Skeletal muscle tissue (tissue), 3 donors: ENCODE measurements at regions not wholly inside any gene's neighbourhood (a gene's known extent, or its start where the extent isn't known, plus 50 kb on each side); places are given as distances from the start of the nearest gene placed in this dataset.
"Not testable (repeated sequence)": the region's sequence is repeated elsewhere in the genome, so short reads cannot be mapped to it uniquely, and the experiment has no call there.

Experiments
- H3K27ac ChIP-seq: one replicate; pipeline ENCODE4 v1.7.0; 2013; ENCODE audit warnings: mild to moderate bottlenecking, low read depth, low read length, inconsistent platforms
- H3K27me3 ChIP-seq, 3 donors: one replicate each; pipeline ENCODE4 v1.7.0; 2013; ENCODE audit warnings: low read length in 3 of 3; ENCODE audit not compliant: control insufficient read depth in 3 of 3, insufficient read depth in 3 of 3
- H3K36me3 ChIP-seq, 3 donors: one replicate each; pipeline ENCODE4 v1.7.0; 2013; ENCODE audit warnings: low read length in 3 of 3; ENCODE audit not compliant: control insufficient read depth in 3 of 3, insufficient read depth in 3 of 3
- H3K4me1 ChIP-seq, 3 donors: one replicate each; pipeline ENCODE4 v1.7.0; 2013; ENCODE audit warnings: low read length in 3 of 3, mild to moderate bottlenecking in 3 of 3; ENCODE audit not compliant: control insufficient read depth in 3 of 3, insufficient read depth in 3 of 3
- H3K4me3 ChIP-seq, 3 donors: one replicate each; pipeline ENCODE4 v1.7.0; 2013; ENCODE audit warnings: low read length in 3 of 3
- H3K9ac ChIP-seq, 3 donors: one replicate each; pipeline ENCODE4 v1.7.0; 2013; ENCODE audit warnings: low read length in 3 of 3, mild to moderate bottlenecking in 3 of 3, moderate library complexity in 2 of 3, low read depth in 1 of 3
- H3K9me3 ChIP-seq, 3 donors: one replicate each; pipeline ENCODE4 v1.7.0; 2013; ENCODE audit warnings: low read length in 3 of 3; ENCODE audit not compliant: control insufficient read depth in 3 of 3
- donor health status: Osteomylitis.

DNA sequence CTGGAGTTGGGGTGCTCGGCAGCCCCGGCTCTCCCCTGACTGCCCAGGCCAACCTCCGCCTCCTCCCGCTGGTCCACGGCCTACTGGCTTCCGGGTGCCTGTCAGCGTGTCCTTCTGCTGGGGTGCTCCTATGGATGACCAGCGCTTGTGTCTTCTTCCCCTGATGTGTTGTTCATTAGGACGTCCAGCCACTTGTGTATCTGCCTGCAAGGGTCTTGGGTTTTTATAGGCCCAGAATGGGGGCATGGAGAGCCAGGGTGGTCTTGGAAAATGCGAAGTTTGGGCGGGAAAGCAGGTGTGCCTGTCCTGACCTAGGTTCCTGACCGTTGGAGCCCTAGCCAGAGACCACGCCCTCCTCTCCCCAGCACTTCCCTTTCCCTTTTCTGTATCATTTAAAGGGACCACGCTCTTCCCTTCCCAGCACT is 139.8 kb downstream of the SLITRK5 start:
- no peaks in the 10 kb centered on the region for H3K4me1 ChIP-seq

DNA sequence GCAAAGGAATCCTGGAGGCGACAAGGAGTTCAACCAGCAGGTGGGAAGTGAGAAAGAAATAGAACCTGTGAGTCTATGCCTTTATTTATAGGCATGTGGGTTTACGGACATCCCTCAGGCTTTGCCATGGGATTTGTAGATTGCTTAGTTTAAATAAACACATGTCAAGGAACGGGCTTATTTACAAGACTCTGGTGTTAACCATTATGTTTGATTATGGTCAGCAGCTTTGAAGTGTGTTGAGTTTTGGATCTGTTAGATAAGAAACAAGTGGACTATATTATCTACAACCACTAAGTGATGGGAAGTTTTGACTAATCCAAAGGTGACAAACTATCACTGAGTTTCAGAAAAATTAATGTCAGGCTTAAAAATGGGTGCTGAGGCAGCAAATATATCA is 143.2 kb downstream of the SLITRK5 start:
- Histone ChIP-seq H3K9me3 (no peaks in the 10 kb centered on the region), H3K4me3 (no peak overlapping the region), H3K4me1 (no peaks in the 10 kb centered on the region), H3K27ac (no peak overlapping the region), H3K27me3 (no peaks in the 10 kb centered on the region), H3K9ac (no peak overlapping the region), H3K36me3 (no peaks in the 10 kb centered on the region)

More for the DNA sequence above, 139.8 kb downstream of the SLITRK5 start:
- Histone ChIP-seq H3K9me3 (no peaks in the 10 kb centered on the region), H3K9ac (no peak overlapping the region), H3K4me3 (no peak overlapping the region), H3K27ac (no peak overlapping the region), H3K27me3 (no peaks in the 10 kb centered on the region), H3K36me3 (no peaks in the 10 kb centered on the region)

DNA sequence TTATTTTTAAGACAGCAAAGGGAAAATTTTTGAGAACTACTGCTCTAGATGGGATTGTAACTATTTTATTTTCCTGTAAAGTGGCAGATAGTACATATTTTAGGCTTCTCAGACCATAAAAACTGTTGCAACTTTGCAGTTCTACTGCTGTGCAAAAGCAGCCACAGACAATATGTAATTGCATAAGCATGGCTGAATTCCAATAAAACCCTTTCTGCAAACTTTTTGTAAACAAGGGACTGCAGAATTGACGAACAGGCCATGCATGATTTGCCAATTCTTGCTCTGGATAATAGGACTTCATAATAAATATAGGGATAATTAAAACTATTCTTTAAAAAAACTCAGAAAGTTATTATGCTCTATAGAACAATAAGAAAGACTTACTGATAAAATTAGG is 149.1 kb downstream of the SLITRK5 start:
- H3K27me3 ChIP-seq = no peaks in the 10 kb centered on the region
- no peaks in the 10 kb centered on the region for H3K36me3 ChIP-seq
- H3K9ac ChIP-seq = no peak overlapping the region
- H3K4me1 ChIP-seq = no peaks in the 10 kb centered on the region
- no peak overlapping the region for H3K27ac ChIP-seq
- no peaks in the 10 kb centered on the region for H3K9me3 ChIP-seq
- H3K4me3 ChIP-seq = no peak overlapping the region

DNA sequence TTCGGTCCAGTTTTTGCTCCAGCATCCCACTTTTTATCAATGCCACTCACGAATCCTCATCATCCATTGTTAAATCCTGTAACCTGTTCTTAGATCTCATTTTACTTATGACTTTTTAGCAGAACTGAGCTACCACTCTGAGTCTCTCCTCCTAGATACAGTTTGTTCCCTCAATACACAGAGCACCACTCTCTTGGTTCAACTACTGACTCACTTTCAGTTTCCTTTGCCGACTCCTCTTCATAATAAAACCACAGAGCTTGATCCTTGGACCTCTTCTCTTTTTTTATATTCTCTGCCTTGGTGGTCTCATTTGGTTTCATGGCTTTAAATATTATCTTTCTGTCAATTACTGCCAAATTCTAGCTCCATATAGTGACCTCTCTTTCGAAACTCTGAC is 150.3 kb downstream of the SLITRK5 start:
- no peak overlapping the region for H3K27ac ChIP-seq
- H3K9ac ChIP-seq = no peak overlapping the region

DNA sequence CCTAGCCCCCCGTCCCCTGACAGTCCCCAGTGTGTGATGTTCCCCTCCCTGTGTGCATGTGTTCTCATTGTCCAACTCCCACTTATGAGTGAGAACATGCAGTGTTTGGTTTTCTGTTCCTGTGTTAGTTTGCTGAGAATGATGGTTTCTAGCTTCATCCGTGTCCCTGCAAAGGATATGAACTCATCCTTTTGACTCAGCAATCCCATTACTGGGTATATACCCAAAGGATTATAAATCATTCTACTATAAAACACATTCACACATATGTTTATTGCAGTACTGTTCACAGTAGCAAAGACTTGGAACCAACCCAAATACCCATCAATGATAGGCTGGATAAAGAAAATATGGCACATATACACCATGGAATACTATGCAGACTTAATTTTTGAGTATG is 155.1 kb downstream of the SLITRK5 start:
- H3K27me3 ChIP-seq, H3K36me3 ChIP-seq, H3K4me1 ChIP-seq, H3K4me3 ChIP-seq, H3K27ac ChIP-seq, H3K9me3 ChIP-seq, H3K9ac ChIP-seq: not testable (repeated sequence)

More for the DNA sequence above, 150.3 kb downstream of the SLITRK5 start:
- no peaks in the 10 kb centered on the region for H3K4me1 ChIP-seq
- H3K4me3 ChIP-seq = no peak overlapping the region
- no peaks in the 10 kb centered on the region for H3K27me3 ChIP-seq
- no peaks in the 10 kb centered on the region for H3K9me3 ChIP-seq
- H3K36me3 ChIP-seq = no peaks in the 10 kb centered on the region

DNA sequence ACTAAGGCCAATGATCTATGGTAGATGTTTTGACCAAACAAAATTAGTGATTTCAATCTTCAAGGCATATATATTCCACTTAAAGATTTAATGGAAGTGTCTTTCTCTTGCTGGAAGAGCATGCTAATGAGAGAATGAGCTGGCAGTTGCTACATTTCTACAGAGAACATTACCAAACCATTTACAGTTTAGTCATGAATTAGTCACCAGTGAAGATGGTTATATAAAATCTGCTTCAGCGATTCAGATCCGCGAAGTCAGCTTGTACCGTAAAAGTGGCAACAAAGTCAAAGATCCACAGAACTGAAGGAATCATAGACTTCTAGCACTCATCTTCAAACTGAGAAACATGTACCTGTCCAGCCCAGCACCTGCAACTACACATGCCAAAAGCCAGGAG is 156.3 kb downstream of the SLITRK5 start:
- H3K4me1 ChIP-seq = no peaks in the 10 kb centered on the region
- H3K36me3 ChIP-seq = no peaks in the 10 kb centered on the region
- no peak overlapping the region for H3K4me3 ChIP-seq
- H3K27me3 ChIP-seq = no peaks in the 10 kb centered on the region
- H3K9ac ChIP-seq = no peak overlapping the region
- no peak overlapping the region for H3K27ac ChIP-seq
- H3K9me3 ChIP-seq = peaks cover 0 to 1% (median 0%) of the 10 kb centered on the region in 3 donors

DNA sequence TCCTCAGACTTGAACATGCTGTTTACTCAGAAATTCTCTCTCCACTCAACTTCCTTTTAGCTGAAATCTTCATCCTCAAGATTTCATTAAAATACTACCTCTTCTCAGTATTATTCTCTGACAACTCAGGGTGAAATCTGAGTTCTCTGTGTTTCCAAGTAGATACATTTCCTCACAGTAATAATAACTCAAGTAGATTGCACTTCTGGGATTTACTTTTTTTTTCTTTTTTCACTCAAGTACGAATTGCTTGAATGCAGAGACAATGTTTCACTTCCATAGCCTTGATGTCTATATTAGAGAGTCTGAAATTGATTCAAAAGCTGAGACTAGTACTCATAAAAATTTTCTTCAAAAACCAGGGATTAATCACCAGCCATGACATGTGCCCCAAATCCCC is 166.4 kb downstream of the SLITRK5 start:
- Histone ChIP-seq H3K4me3 (no peak overlapping the region), H3K4me1 (no peaks in the 10 kb centered on the region), H3K9ac (no peak overlapping the region), H3K27me3 (no peaks in the 10 kb centered on the region), H3K36me3 (no peaks in the 10 kb centered on the region), H3K27ac (no peak overlapping the region), H3K9me3 (no peaks in the 10 kb centered on the region)

DNA sequence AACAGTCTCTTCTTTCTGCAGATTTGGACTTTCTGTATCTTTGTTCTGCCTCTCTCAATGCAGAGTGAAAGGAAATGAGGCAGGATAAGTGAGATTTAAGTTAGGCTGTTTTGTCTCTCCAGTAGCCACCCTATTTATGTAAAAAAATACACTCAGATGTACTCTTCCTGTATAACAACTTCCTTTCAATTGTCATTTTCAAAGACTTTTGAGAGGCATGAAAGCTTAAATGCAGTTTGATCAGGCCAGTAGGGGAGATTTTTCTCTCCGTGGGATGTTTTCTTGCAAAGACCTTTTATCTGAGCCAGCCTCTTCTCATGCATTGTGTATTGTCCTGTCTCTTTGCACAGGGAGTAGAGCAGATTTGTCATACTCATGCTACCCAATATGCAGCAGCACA is 166.8 kb downstream of the SLITRK5 start:
- Histone ChIP-seq H3K27me3 (no peaks in the 10 kb centered on the region), H3K36me3 (no peaks in the 10 kb centered on the region), H3K4me1 (no peaks in the 10 kb centered on the region), H3K4me3 (no peak overlapping the region), H3K9ac (no peak overlapping the region), H3K27ac (no peak overlapping the region), H3K9me3 (no peaks in the 10 kb centered on the region)

DNA sequence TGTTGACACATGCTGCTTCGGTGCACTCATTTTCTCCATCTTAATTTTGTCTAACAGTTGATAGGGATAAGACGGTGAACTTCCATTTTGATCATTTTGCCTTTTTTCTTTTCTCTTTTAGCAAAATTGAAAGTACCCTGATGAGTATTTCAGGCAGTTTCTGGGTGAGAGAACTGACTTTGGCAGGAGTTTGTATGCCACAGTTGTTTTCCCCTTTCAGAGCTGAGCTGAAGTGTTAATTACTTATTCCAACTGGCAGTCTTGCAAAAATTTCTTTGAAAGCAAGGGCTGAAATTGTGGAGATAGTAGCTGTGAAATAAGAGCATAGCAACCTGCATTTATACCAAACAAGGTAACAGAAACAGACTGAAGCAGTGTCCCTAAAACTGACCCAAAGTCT is 180.2 kb downstream of the SLITRK5 start:
- Histone ChIP-seq H3K27ac (no peak overlapping the region), H3K4me1 (no peaks in the 10 kb centered on the region), H3K36me3 (no peaks in the 10 kb centered on the region), H3K27me3 (no peaks in the 10 kb centered on the region), H3K4me3 (no peak overlapping the region), H3K9ac (no peak overlapping the region), H3K9me3 (peaks cover 0 to 3% (median 0%) of the 10 kb centered on the region in 3 donors)

DNA sequence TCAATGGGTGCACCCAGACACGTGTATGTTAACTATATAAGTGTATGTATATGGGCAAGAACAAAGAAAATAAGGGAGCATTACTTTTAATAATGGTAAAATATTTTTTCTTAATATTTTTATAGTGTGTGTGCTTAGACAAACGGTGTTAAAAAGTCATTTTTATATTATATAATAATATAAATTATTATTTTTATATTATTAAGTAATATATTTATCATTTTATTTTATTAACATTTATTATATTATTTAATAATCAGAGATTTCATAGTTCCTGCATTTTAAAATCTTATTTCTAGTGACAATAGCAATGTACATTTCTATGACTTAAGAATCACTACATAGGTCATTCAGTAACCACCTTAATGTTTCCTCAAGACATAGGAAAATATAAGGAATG is 184.4 kb downstream of the SLITRK5 start:
- H3K9ac ChIP-seq = no peak overlapping the region
- H3K27ac ChIP-seq = no peak overlapping the region
- no peaks in the 10 kb centered on the region for H3K4me1 ChIP-seq
- no peaks in the 10 kb centered on the region for H3K36me3 ChIP-seq
- H3K4me3 ChIP-seq = no peak overlapping the region
- peaks cover 0 to 3% (median 0%) of the 10 kb centered on the region in 3 donors for H3K9me3 ChIP-seq
- H3K27me3 ChIP-seq = no peaks in the 10 kb centered on the region

DNA sequence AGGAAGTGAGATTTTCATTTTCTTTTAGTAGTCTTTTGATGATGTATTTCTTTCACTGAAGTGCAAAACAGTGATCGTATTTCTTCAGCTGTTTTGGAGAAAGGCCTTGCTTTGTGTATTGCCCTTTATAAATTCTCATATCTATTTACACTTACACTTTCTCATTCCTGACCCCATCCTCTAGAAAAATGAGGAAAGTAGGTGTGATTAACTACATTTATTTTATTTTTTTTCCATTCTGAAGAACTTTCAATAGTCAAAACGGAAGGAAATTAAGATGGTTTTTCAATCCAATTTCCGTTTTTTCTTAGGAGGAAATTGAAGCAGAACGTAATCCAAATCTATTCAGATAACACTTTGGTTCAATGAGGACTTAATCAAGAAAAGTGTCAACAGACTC is 188.1 kb downstream of the SLITRK5 start:
- H3K27ac ChIP-seq = no peak overlapping the region
- no peaks in the 10 kb centered on the region for H3K36me3 ChIP-seq
- H3K9ac ChIP-seq = no peak overlapping the region
- H3K27me3 ChIP-seq = no peaks in the 10 kb centered on the region
- H3K9me3 ChIP-seq = peaks cover 0 to 3% (median 0%) of the 10 kb centered on the region in 3 donors
- no peaks in the 10 kb centered on the region for H3K4me1 ChIP-seq
- H3K4me3 ChIP-seq = no peak overlapping the region
